ENCODE measurements at regions not wholly inside any gene's neighbourhood (a gene's known extent, or its start where the extent isn't known, plus 50 kb on each side); places are given as distances from the start of the nearest gene placed in this dataset.

GRCh38 chr6:41429506-41430504 is 94.4 kb downstream of the NCR2 start:
- ATAC-seq, result no peak

GRCh38 chr6:41430875-41431274 is 95.5 kb downstream of the NCR2 start:
- ATAC-seq, result no peak

GRCh38 chr6:41432280-41432679 is 96.9 kb downstream of the NCR2 start:
- ATAC-seq, result no peak

- no peak for ATAC-seq
These were observed 99.5 kb downstream of the NCR2 start for GRCh38 chr6:41434803-41435481.

GRCh38 chr6:41437604-41438003 is 102.2 kb downstream of the NCR2 start:
- no peak for ATAC-seq

GRCh38 chr6:41438746-41439145 is 103.3 kb downstream of the NCR2 start:
- no peak for ATAC-seq

- peak; percentile 20 to 44 for ATAC-seq
These were observed 104.4 kb downstream of the NCR2 start for GRCh38 chr6:41439524-41440418.

- ATAC-seq, result no peak
These were observed 105.2 kb upstream of the FOXP4 start for GRCh38 chr6:41440958-41441357.

GRCh38 chr6:41441598-41442351 is 104.4 kb upstream of the FOXP4 start:
- no peak for ATAC-seq

GRCh38 chr6:41442352-41442672 is 103.9 kb upstream of the FOXP4 start:
- no peak for ATAC-seq

GRCh38 chr6:41442800-41443501 is 103.2 kb upstream of the FOXP4 start:
- ATAC-seq, result no peak

GRCh38 chr6:41443616-41444525 is 102.3 kb upstream of the FOXP4 start:
- no peak for ATAC-seq

GRCh38 chr6:41445261-41445660 is 100.9 kb upstream of the FOXP4 start:
- ATAC-seq, result no peak

GRCh38 chr6:41446132-41446531 is 100.0 kb upstream of the FOXP4 start:
- no peak for ATAC-seq

GRCh38 chr6:41446907-41447545 is 99.2 kb upstream of the FOXP4 start:
- no peak for ATAC-seq

GRCh38 chr6:41448256-41448655 is 97.9 kb upstream of the FOXP4 start:
- ATAC-seq, result no peak

GRCh38 chr6:41449399-41450245 is 96.6 kb upstream of the FOXP4 start:
- ATAC-seq, result no peak

GRCh38 chr6:41450581-41450980 is 95.6 kb upstream of the FOXP4 start:
- no peak for ATAC-seq

GRCh38 chr6:41451039-41451438 is 95.1 kb upstream of the FOXP4 start:
- ATAC-seq, result no peak

Measured in activated CD4-positive, CD25-positive, alpha-beta regulatory T cell treated with anti-CD3 and anti-CD28 coated beads, Interleukin-2, amount 50 U/mL, for 24 hours (primary cell).